ENCODE measurements at regions not wholly inside any gene's neighbourhood (a gene's known extent, or its start where the extent isn't known, plus 50 kb on each side); places are given as distances from the start of the nearest gene placed in this dataset.
"Not testable (repeated sequence)": the region's sequence is repeated elsewhere in the genome, so short reads cannot be mapped to it uniquely, and the experiment has no call there.

GRCh38 chr7:155395176-155395797, 62.6 kb upstream of the EN2 start:
- Histone ChIP-seq H3K4me3 (no peak overlapping the region), H3K27me3 (peaks cover 0 to 95% (median 11%) of the 10 kb centered on the region in 3 donors), H3K4me1 (no peaks in the 10 kb centered on the region), H3K27ac (no peak overlapping the region), H3K36me3 (no peaks in the 10 kb centered on the region), H3K9me3 (no peaks in the 10 kb centered on the region)
- intact Hi-C loops (cut with DNase I; ENCODE audit: low total_unique reads) = no loop called here
- no peak for TF ChIP-seq POLR2A (IDR thresholded peaks at IDR 0.05)
- TF ChIP-seq CTCF (IDR thresholded peaks at IDR 0.05) = no peak
- no peak for TF ChIP-seq EP300 (IDR thresholded peaks at IDR 0.05)
- TF ChIP-seq POLR2AphosphoS5 (IDR thresholded peaks at IDR 0.05) = no peak
- no peak for DNase-seq
- WGBS, 5 donors = 55 to 61% (median 57%) methylated on average over 16 to 17 of the region's 17 CpGs

- Histone ChIP-seq H3K4me1 (no peaks in the 10 kb centered on the region), H3K27ac (no peak overlapping the region), H3K27me3 (peaks cover 0 to 94% (median 16%) of the 10 kb centered on the region in 3 donors), H3K9me3 (no peaks in the 10 kb centered on the region), H3K4me3 (no peak overlapping the region), H3K36me3 (no peaks in the 10 kb centered on the region)
- intact Hi-C loops (cut with DNase I; ENCODE audit: low total_unique reads) = no loop called here
- WGBS, 5 donors = 85 to 90% (median 88%) methylated on average over 13 to 16 of the region's 16 CpGs
- no peak for DNase-seq
- TF ChIP-seq POLR2AphosphoS5 (IDR thresholded peaks at IDR 0.05) = no peak
- no peak for TF ChIP-seq POLR2A (IDR thresholded peaks at IDR 0.05)
- no peak for TF ChIP-seq CTCF (IDR thresholded peaks at IDR 0.05)
- no peak for TF ChIP-seq EP300 (IDR thresholded peaks at IDR 0.05)
These were observed 61.3 kb upstream of the EN2 start for GRCh38 chr7:155396661-155397060.

GRCh38 chr7:155397758-155398714, 59.9 kb upstream of the EN2 start:
- H3K36me3 ChIP-seq; intact Hi-C loops (cut with DNase I; ENCODE audit: low total_unique reads); H3K9me3 ChIP-seq; DNase-seq; H3K4me1 ChIP-seq; H3K27ac ChIP-seq; H3K4me3 ChIP-seq: not testable (repeated sequence)
- H3K27me3 ChIP-seq = peaks cover 0 to 96% (median 28%) of the 10 kb centered on the region in 3 donors
- 80 to 89% (median 88%) methylated on average over 27 to 49 of the region's 49 CpGs for WGBS, 5 donors

GRCh38 chr7:155398944-155399343, 59.0 kb upstream of the EN2 start:
- no peak overlapping the region for H3K27ac ChIP-seq
- peaks cover 4 to 98% (median 37%) of the 10 kb centered on the region in 3 donors for H3K27me3 ChIP-seq
- intact Hi-C loops (cut with DNase I; ENCODE audit: low total_unique reads) = no loop called here
- WGBS, 5 donors = 65 to 81% (median 75%) methylated on average over 14 of the region's 14 CpGs
- TF ChIP-seq EP300 (IDR thresholded peaks at IDR 0.05) = no peak
- no peak for TF ChIP-seq POLR2A (IDR thresholded peaks at IDR 0.05)
- no peak for TF ChIP-seq CTCF (IDR thresholded peaks at IDR 0.05)
- H3K4me1 ChIP-seq = no peaks in the 10 kb centered on the region
- no peaks in the 10 kb centered on the region for H3K36me3 ChIP-seq
- DNase-seq = no peak
- no peak overlapping the region for H3K4me3 ChIP-seq
- peaks cover 0 to 8% (median 4%) of the 10 kb centered on the region in 4 donors for H3K9me3 ChIP-seq
